Activated CD4-positive, alpha-beta T cell treated with anti-CD3 and anti-CD28 coated beads for 36 hours (primary cell): ENCODE measurements at regions not wholly inside any gene's neighbourhood (a gene's known extent, or its start where the extent isn't known, plus 50 kb on each side); places are given as distances from the start of the nearest gene placed in this dataset.

Experiments used
- ATAC-seq: fragments of 200-7000 bp; cut with Tn5 transposase; one replicate; pipeline ENCODE4 v1.10.0; 2021; ENCODE audit warnings: mild to moderate bottlenecking, moderate library complexity
- CTCF ChIA-PET: fragments of 350-600 bp; sonication (Branson Sonifier 250); formaldehyde crosslinking; loops from one replicate; lab custom pipeline; 2021; ENCODE audit warnings: antibody characterized with exemption; lab: Charles Lee
- POLR2A ChIA-PET: fragments of 350-600 bp; sonication (Branson Sonifier 250); formaldehyde crosslinking; loops from one replicate; lab custom pipeline; 2021; ENCODE audit warnings: antibody characterized with exemption, inconsistent platforms; lab: Charles Lee
- DNase-seq: peaks from one replicate; pipeline ENCODE4 v3.0.0-alpha.2; 2020
- H3K27ac Mint-ChIP-seq: one replicate; pipeline ENCODE4 v1.8.0; 2021; ENCODE audit warnings: mixed read lengths
- H3K27me3 Mint-ChIP-seq: one replicate; pipeline ENCODE4 v1.8.0; 2021; ENCODE audit warnings: mixed read lengths
- H3K36me3 Mint-ChIP-seq: one replicate; pipeline ENCODE4 v1.8.0; 2021; ENCODE audit warnings: low read depth, mixed read lengths
- H3K4me1 Mint-ChIP-seq: one replicate; pipeline ENCODE4 v1.8.0; 2021; ENCODE audit warnings: mixed read lengths
- H3K4me3 Mint-ChIP-seq: one replicate; pipeline ENCODE4 v1.8.0; 2021; ENCODE audit warnings: mild to moderate bottlenecking, moderate library complexity, mixed read lengths
- H3K9me3 Mint-ChIP-seq: one replicate; pipeline ENCODE4 v1.8.0; 2021; ENCODE audit warnings: low read depth, mixed read lengths
- intact Hi-C, 2 experiments: fragments of 100-400 bp; cut with DNase I in 1 of 2; cut with micrococcal nuclease in 1 of 2; formaldehyde crosslinking; loops; one replicate each; pipeline versions ENCODE4 v1.14.2 to v1.15.1; 2022 to 2024; cut with DNase I, micrococcal nuclease

DNA sequence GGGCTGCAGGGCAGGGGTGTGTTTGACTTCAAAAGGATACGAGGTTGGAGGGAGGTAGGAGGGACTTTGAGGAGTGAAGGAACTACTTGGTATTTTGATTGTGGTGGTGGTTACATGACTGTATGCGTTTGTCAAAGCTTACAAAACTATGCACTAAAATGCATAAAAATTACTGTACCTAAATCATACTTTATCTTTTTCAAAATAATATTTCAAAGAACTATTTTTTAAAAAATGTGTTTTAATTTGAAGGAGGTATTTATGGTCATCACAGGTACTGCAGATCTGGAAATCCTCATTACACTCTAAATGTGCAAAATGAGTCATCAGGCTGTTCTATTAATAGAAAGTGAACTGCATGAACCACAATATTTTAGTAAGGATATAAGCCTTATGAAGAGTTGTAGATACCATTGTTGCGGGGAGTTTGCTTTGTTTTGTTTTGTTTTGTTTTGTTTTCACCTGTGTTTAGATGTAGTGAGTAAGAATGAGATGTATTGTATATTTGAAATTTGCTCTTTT lies 116.9 kb downstream of the ARRDC3 start:
- no peak overlapping the region for H3K4me3 Mint-ChIP-seq
- H3K4me1 Mint-ChIP-seq = peaks cover 19% of the 10 kb centered on the region
- ChIA-PET POLR2A (interaction anchor here (0.9 kb wide), 1 partner anchor 17 kb away, joined by 3 read pairs; no protein-coding TSS in a partner anchor), CTCF (interaction anchor here (0.9 to 2.1 kb wide), 4 partner anchors 14 to 118 kb away, joined by 3 to 10 read pairs (median 4); no protein-coding TSS in a partner anchor)
- ATAC-seq (peak; percentile 79), DNase-seq (no peak)
- H3K27me3 Mint-ChIP-seq = no peaks in the 10 kb centered on the region
- H3K27ac Mint-ChIP-seq = peak overlapping the region; percentile 6
- no peaks in the 10 kb centered on the region for H3K9me3 Mint-ChIP-seq
- H3K36me3 Mint-ChIP-seq = no peaks in the 10 kb centered on the region
- intact Hi-C loops = loop anchor here in 1 of 2 experiments (5.0 kb wide), 1 partner anchor 46 kb away; no protein-coding TSS in a partner anchor

GRCh38 chr5:91264311-91265051 lies 118.6 kb downstream of the ARRDC3 start:
- CTCF ChIA-PET = no interaction called here

DNA sequence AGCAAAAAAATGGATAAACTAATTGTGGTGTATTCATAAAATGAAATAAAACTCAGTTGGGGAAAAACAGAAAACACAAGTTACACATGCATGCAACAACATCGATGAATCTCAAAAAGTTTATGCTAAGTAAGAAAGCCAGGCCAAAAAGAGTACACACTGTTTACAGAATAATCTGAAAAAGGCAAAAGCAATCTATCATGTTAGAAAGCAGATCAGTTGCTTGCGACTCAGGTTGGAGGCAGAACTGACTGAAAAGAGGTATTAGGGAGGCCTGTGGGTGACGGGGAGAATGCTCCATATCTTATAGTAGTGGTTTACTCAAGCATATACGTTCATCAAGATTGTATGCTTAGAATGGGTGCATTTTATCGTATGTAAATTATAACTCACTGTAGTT lies 119.2 kb downstream of the ARRDC3 start:
- H3K36me3 Mint-ChIP-seq = no peaks in the 10 kb centered on the region
- intact Hi-C loops = no loop called here
- ChIA-PET CTCF (no interaction called here), POLR2A (interaction anchor here (0.6 kb wide), 1 partner anchor 55 kb away, joined by 7 read pairs; no protein-coding TSS in a partner anchor)
- peaks cover 3% of the 10 kb centered on the region for H3K27me3 Mint-ChIP-seq
- no peak for DNase-seq
- H3K4me1 Mint-ChIP-seq = peaks cover 12% of the 10 kb centered on the region
- H3K27ac Mint-ChIP-seq = no peak overlapping the region
- no peak for ATAC-seq
- no peaks in the 10 kb centered on the region for H3K9me3 Mint-ChIP-seq
- H3K4me3 Mint-ChIP-seq = no peak overlapping the region

More at GRCh38 chr5:91264311-91265051, 118.6 kb downstream of the ARRDC3 start:
- H3K27ac Mint-ChIP-seq = no peak overlapping the region
- no peaks in the 10 kb centered on the region for H3K36me3 Mint-ChIP-seq
- POLR2A ChIA-PET = interaction anchor here (0.6 kb wide), 1 partner anchor 54 kb away, joined by 7 read pairs; no protein-coding TSS in a partner anchor
- no peak overlapping the region for H3K4me3 Mint-ChIP-seq
- no peaks in the 10 kb centered on the region for H3K9me3 Mint-ChIP-seq
- intact Hi-C loops = loop anchor here in 1 of 2 experiments (5.0 kb wide), 1 partner anchor 48 kb away; no protein-coding TSS in a partner anchor
- ATAC-seq (no peak), DNase-seq (no peak)
- peaks cover 3% of the 10 kb centered on the region for H3K27me3 Mint-ChIP-seq
- peaks cover 18% of the 10 kb centered on the region for H3K4me1 Mint-ChIP-seq

DNA sequence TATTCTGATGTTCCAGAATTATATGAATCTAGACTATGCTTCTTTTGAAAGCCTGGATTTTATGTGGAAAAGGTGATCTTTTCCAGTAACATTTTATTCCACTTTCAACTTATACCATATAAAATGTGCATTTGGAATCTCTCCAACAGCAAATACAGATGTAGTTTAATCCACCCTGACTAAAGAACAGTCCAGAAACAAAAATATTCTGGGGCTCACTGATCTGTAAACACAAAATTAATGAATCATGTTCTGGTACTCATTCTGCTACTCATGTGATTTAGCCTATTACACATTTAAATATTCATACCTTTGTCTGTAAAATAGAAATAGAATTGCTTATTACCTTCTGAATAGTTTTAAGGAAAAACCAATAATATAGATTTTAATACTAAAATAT lies 125.8 kb downstream of the ARRDC3 start:
- Mint-ChIP-seq H3K36me3 (no peaks in the 10 kb centered on the region), H3K9me3 (no peaks in the 10 kb centered on the region), H3K27ac (no peak overlapping the region), H3K4me3 (no peak overlapping the region), H3K4me1 (no peaks in the 10 kb centered on the region), H3K27me3 (peaks cover 5% of the 10 kb centered on the region)
- DNase-seq (no peak), ATAC-seq (no peak)
- POLR2A ChIA-PET = interaction anchor here (1.3 kb wide), 1 partner anchor 11 kb away, joined by 3 read pairs; no protein-coding TSS in a partner anchor
- intact Hi-C loops = loop anchor here in 1 of 2 experiments (2.0 kb wide), 1 partner anchor 20 kb away; no protein-coding TSS in a partner anchor
- CTCF ChIA-PET = no interaction called here

DNA sequence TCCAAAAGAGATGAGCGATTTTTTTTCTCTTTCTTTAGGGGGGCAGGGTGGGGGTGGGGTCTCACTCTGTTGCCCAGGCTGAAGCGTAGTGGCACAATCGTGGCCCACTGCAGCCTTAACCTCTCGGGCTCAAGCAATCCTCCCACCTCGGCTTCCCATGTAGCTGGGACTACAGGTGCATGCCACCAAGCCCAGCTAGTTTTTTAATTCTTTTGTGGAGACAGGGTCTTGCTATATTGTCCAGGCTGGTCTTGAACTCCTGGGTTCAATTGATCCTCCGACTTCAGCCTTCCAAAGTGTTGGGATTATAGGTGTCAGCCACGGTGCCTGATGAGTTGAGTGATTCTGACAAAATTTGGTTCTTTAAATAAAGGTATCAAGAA lies 127.0 kb downstream of the ARRDC3 start:
- ATAC-seq (no peak), DNase-seq (no peak)
- H3K4me1 Mint-ChIP-seq = no peaks in the 10 kb centered on the region
- no peak overlapping the region for H3K27ac Mint-ChIP-seq
- no peaks in the 10 kb centered on the region for H3K9me3 Mint-ChIP-seq
- H3K36me3 Mint-ChIP-seq = no peaks in the 10 kb centered on the region
- no peak overlapping the region for H3K4me3 Mint-ChIP-seq
- POLR2A ChIA-PET = interaction anchor here (1.3 kb wide), 1 partner anchor 12 kb away, joined by 3 read pairs; no protein-coding TSS in a partner anchor
- CTCF ChIA-PET = no interaction called here
- H3K27me3 Mint-ChIP-seq = peaks cover 5% of the 10 kb centered on the region
- intact Hi-C loops = loop anchor here in 1 of 2 experiments (2.0 kb wide), 1 partner anchor 19 kb away; no protein-coding TSS in a partner anchor

DNA sequence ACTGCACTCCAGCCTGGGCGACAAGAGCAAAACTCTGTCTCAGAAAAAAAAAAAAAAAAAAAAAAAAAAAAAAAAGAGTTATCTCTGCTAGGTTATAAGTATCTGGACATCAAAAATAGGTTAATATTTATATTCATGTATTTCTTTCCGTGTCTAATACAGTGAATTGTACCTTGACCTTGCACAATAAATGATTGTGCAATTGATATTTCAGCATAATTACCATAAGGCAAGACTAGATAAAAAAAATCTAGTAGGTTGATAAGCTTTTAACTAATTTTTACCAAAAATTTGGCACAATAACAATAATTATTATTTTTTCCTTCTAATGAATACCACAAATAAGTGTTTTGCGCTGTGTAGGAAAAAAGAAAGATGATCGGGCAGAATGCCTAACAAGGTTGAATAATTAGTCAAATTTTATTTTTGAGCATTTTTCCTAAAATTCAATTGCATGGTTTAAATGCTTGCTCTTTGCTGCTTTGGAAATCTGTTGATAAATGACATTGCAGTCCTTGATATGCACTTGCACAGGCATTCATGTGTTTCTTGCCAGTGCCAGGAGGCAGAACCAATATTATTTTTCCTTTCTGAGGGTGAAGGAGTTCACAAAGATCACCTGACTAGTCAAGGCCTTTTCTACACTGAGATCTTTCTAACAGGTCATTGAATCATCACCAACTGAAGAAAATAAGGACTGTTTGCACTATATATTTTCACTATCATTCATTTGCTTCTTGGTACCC lies 127.5 kb downstream of the ARRDC3 start:
- Mint-ChIP-seq H3K4me1 (no peaks in the 10 kb centered on the region), H3K27me3 (peaks cover 5% of the 10 kb centered on the region), H3K4me3 (no peak overlapping the region), H3K36me3 (no peaks in the 10 kb centered on the region), H3K9me3 (no peaks in the 10 kb centered on the region), H3K27ac (no peak overlapping the region)
- ChIA-PET POLR2A (interaction anchor here (1.3 kb wide), 1 partner anchor 13 kb away, joined by 3 read pairs; no protein-coding TSS in a partner anchor), CTCF (interaction anchor here (1.1 kb wide), 1 partner anchor 129 kb away, joined by 3 read pairs; no protein-coding TSS in a partner anchor)
- DNase-seq = no peak
- intact Hi-C loops = loop anchor here in 1 of 2 experiments (2.0 kb wide), 1 partner anchor 19 kb away; no protein-coding TSS in a partner anchor
- ATAC-seq = no peak

- no peak for ATAC-seq
- no peaks in the 10 kb centered on the region for H3K4me1 Mint-ChIP-seq
- ChIA-PET CTCF (interaction anchor here (0.6 kb wide), 1 partner anchor 176 kb away, joined by 3 read pairs; no protein-coding TSS in a partner anchor), POLR2A (no interaction called here)
- intact Hi-C loops = no loop called here
- no peak overlapping the region for H3K4me3 Mint-ChIP-seq
- no peaks in the 10 kb centered on the region for H3K9me3 Mint-ChIP-seq
- no peaks in the 10 kb centered on the region for H3K36me3 Mint-ChIP-seq
- H3K27me3 Mint-ChIP-seq = peaks cover 2% of the 10 kb centered on the region
- no peak for DNase-seq
- no peak overlapping the region for H3K27ac Mint-ChIP-seq
These were observed 130.2 kb downstream of the ARRDC3 start for GRCh38 chr5:91252916-91253315.

DNA sequence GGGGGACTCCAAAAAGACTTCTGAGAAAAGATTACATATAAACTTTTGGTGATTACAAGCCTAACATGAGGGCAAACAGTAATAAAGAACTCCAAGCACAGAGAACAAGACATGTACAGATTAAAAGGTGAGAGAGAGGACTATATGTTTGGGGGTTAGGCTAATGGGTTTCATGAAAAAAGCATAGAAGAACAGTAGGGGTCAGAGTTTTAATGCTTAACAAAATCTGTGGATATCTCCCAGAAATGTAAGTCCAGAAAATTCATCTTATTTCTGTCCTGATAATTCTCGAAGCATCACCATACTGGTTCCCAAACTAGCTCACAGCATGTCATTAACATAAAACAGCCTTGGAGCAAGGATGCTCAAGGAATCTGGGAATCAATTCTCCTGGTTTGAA lies 137.2 kb downstream of the ARRDC3 start:
- H3K27ac Mint-ChIP-seq = no peak overlapping the region
- H3K36me3 Mint-ChIP-seq = peaks cover 3% of the 10 kb centered on the region
- intact Hi-C loops = no loop called here
- no peak overlapping the region for H3K4me3 Mint-ChIP-seq
- ChIA-PET POLR2A (no interaction called here), CTCF (no interaction called here)
- no peaks in the 10 kb centered on the region for H3K4me1 Mint-ChIP-seq
- no peaks in the 10 kb centered on the region for H3K27me3 Mint-ChIP-seq
- DNase-seq (no peak), ATAC-seq (no peak)
- peaks cover 10% of the 10 kb centered on the region for H3K9me3 Mint-ChIP-seq

- DNase-seq (no peak), ATAC-seq (no peak)
- Mint-ChIP-seq H3K27me3 (no peaks in the 10 kb centered on the region), H3K36me3 (peaks cover 3% of the 10 kb centered on the region), H3K27ac (no peak overlapping the region), H3K4me1 (peaks cover 3% of the 10 kb centered on the region), H3K9me3 (peaks cover 10% of the 10 kb centered on the region), H3K4me3 (no peak overlapping the region)
- intact Hi-C loops = no loop called here
- ChIA-PET CTCF (interaction anchor here (0.5 to 2.4 kb wide), 3 partner anchors 23 to 313 kb away, joined by 3 to 10 read pairs (median 4); no protein-coding TSS in a partner anchor), POLR2A (no interaction called here)
These were observed 138.1 kb downstream of the ARRDC3 start for GRCh38 chr5:91245074-91245452.

DNA sequence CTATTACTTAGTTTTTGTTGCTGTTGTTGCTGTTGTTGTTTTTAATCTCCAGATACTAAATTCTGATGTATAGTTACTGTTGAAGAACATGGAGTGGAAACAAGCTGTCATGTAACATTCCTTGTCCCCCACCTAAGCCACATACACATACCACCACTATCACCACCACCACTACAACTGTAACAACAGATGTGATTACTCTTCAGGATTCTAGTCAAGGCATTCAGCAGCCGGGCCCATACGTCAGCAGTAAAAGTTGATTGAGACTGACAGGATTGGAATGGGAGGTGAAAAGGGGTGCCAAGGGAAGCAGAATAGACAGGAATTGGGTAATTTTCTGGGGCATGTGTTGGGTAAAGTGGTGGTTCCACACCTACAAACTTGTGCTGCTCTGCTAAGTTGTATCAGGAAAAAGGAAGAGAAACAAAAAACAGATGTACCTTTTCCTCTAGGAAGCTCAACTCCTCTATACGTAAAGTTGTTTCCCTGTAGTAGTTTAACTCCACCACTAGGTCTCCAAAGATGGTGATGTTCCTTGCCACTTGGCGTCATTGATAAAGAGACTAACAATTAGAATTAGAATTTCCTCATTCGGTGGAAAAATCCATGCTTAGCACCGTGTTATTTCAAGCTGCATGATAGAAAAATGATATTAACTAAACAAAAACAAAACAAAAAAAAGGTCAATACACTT lies 138.6 kb downstream of the ARRDC3 start:
- Mint-ChIP-seq H3K27ac (no peak overlapping the region), H3K9me3 (peaks cover 10% of the 10 kb centered on the region), H3K4me3 (no peak overlapping the region), H3K4me1 (peaks cover 4% of the 10 kb centered on the region), H3K27me3 (no peaks in the 10 kb centered on the region), H3K36me3 (peaks cover 3% of the 10 kb centered on the region)
- ChIA-PET CTCF (interaction anchor here (1.2 to 2.4 kb wide), 3 partner anchors 141 to 313 kb away, joined by 3 to 10 read pairs (median 4); no protein-coding TSS in a partner anchor), POLR2A (no interaction called here)
- no peak for ATAC-seq
- no peak for DNase-seq
- intact Hi-C loops = no loop called here
